ENCODE measurements at regions not wholly inside any gene's neighbourhood (a gene's known extent, or its start where the extent isn't known, plus 50 kb on each side); places are given as distances from the start of the nearest gene placed in this dataset.

- TF ChIP-seq POLR2A (IDR thresholded peaks at IDR 0.05), result no peak
- TF ChIP-seq CTCF (IDR thresholded peaks at IDR 0.05), result no peak
These were observed 1134.3 kb upstream of the C9orf72 start for GRCh38 chr9:28707616-28708015.

Measured in testis (tissue), 2 donors.